Caco-2 (cell line): ENCODE measurements at regions not wholly inside any gene's neighbourhood (a gene's known extent, or its start where the extent isn't known, plus 50 kb on each side); places are given as distances from the start of the nearest gene placed in this dataset.

Experiments used
- BruUV-seq: library from RNA; stranded (reverse); fragments of 400-500 nt; replicated peaks from 2 replicates; lab custom pipeline; 2021; lab: Mats Ljungman, UMichigan
- CTCF ChIA-PET: fragments of 300-600 bp; sonication (Branson Sonifier 250); formaldehyde crosslinking; loops from one replicate; lab custom pipeline; 2022; ENCODE audit warnings: antibody characterized with exemption; lab: Charles Lee
- POLR2A ChIA-PET: fragments of 300-600 bp; sonication (Branson Sonifier 250); formaldehyde crosslinking; loops from one replicate; lab custom pipeline; 2022; ENCODE audit warnings: antibody characterized with exemption; lab: Charles Lee
- DNase-seq, 2 experiments: peaks; one replicate each; pipeline versions ENCODE4 v3.0.0 to v3.0.0-alpha.2; 2020 to 2022
- H3K27me3 ChIP-seq: replicated peaks from 2 replicates; pipeline ENCODE4 v1.6.0; 2011; ENCODE audit warnings: low read length; ENCODE audit not compliant: control insufficient read depth, insufficient read depth
- H3K36me3 ChIP-seq: 2 replicates; pipeline ENCODE4 v1.5.1; 2011; ENCODE audit warnings: low read length; ENCODE audit not compliant: control insufficient read depth, insufficient read depth
- H3K4me1 ChIP-seq: fragments of 250-450 bp; sonication (Bioruptor Pico); 2 replicates; pipeline ENCODE4 v1.5.1; 2020; ENCODE audit warnings: mild to moderate bottlenecking
- H3K4me3 ChIP-seq: 2 replicates; pipeline ENCODE4 v1.5.1; 2011; ENCODE audit warnings: low read depth, mild to moderate bottlenecking, control low read depth, low read length
- H3K9me3 ChIP-seq: fragments of 250-450 bp; sonication (Bioruptor Pico); 2 replicates; pipeline ENCODE4 v1.5.1; 2020; ENCODE audit warnings: mild to moderate bottlenecking, moderate library complexity
- H3K27ac Mint-ChIP-seq: one replicate; pipeline ENCODE4 v1.8.0; 2022; ENCODE audit warnings: mixed read lengths; ENCODE audit not compliant: unreplicated experiment
- H3K27me3 Mint-ChIP-seq: one replicate; pipeline ENCODE4 v1.8.0; 2022; ENCODE audit warnings: mixed read lengths; ENCODE audit not compliant: insufficient read depth, unreplicated experiment
- H3K36me3 Mint-ChIP-seq: one replicate; pipeline ENCODE4 v1.8.0; 2022; ENCODE audit warnings: mild to moderate bottlenecking, mixed read lengths; ENCODE audit not compliant: insufficient read depth, unreplicated experiment
- H3K4me1 Mint-ChIP-seq: one replicate; pipeline ENCODE4 v1.8.0; 2022; ENCODE audit warnings: low read depth, mixed read lengths; ENCODE audit not compliant: unreplicated experiment
- H3K4me3 Mint-ChIP-seq: one replicate; pipeline ENCODE4 v1.8.0; 2022; ENCODE audit warnings: mild to moderate bottlenecking, moderate library complexity, mixed read lengths; ENCODE audit not compliant: unreplicated experiment
- H3K9me3 Mint-ChIP-seq: one replicate; pipeline ENCODE4 v1.8.0; 2022; ENCODE audit warnings: mixed read lengths; ENCODE audit not compliant: unreplicated experiment
- intact Hi-C: fragments of 100-400 bp; cut with micrococcal nuclease; formaldehyde crosslinking; loops from one replicate; pipeline ENCODE4 v1.10.0; 2022; ENCODE audit not compliant: unreplicated experiment
- TF ChIP-seq, protein P1 (sequence below), 2 experiments: fragments of 200-600 bp in 1 of 2; IDR thresholded peaks; 1 replicate in 1 of 2; 2 replicates in 1 of 2; pipeline versions ENCODE4 v1.5.1 to v1.8.0; 2011 to 2022; ENCODE audit warnings: antibody characterized with exemption in 1 of 2, control low read depth in 1 of 2, inconsistent platforms in 1 of 2, low read depth in 1 of 2, low read length in 1 of 2, mild to moderate bottlenecking in 1 of 2, moderate library complexity in 1 of 2; ENCODE audit not compliant: insufficient read depth in 1 of 2, severe bottlenecking in 1 of 2, unreplicated experiment in 1 of 2

DNA sequence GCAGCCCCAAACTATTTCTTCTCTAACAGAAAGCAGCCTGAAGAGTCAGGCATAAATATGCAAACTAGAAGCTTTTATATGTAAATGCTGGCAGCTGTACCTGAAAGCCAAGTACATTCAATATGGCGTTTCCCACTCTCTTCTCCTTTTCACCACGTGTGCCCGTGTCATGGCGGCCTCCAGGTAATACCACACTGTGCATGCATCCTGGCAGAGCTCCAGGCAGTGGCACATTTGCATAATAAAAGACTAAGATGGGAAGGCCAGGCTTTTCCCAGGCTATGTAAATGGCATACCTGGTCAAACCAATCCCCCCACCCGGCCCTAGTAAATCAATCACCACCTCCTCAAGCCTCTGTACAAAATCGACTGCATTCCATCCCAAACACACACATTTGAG, 120.6 kb downstream of the MMUT start:
- Mint-ChIP-seq H3K36me3 (no peaks in the 10 kb centered on the region), H3K27ac (no peak overlapping the region), H3K27me3 (no peaks in the 10 kb centered on the region), H3K4me3 (no peak overlapping the region), H3K9me3 (no peaks in the 10 kb centered on the region), H3K4me1 (peaks cover 6% of the 10 kb centered on the region)
- Histone ChIP-seq H3K4me1 (0 out of 2 replicates have a peak, but pooled peaks cover under 1% of the 10 kb centered on the region), H3K9me3 (peaks cover 5% of the 10 kb centered on the region; the same call in 1 of the 2 replicates), H3K4me3 (no peak overlapping the region), H3K36me3 (no peaks in the 10 kb centered on the region), H3K27me3 (no peaks in the 10 kb centered on the region)
- CTCF ChIA-PET = no interaction called here
- peak; percentile 8 to 33 for DNase-seq
- TF ChIP-seq, protein P1, sequence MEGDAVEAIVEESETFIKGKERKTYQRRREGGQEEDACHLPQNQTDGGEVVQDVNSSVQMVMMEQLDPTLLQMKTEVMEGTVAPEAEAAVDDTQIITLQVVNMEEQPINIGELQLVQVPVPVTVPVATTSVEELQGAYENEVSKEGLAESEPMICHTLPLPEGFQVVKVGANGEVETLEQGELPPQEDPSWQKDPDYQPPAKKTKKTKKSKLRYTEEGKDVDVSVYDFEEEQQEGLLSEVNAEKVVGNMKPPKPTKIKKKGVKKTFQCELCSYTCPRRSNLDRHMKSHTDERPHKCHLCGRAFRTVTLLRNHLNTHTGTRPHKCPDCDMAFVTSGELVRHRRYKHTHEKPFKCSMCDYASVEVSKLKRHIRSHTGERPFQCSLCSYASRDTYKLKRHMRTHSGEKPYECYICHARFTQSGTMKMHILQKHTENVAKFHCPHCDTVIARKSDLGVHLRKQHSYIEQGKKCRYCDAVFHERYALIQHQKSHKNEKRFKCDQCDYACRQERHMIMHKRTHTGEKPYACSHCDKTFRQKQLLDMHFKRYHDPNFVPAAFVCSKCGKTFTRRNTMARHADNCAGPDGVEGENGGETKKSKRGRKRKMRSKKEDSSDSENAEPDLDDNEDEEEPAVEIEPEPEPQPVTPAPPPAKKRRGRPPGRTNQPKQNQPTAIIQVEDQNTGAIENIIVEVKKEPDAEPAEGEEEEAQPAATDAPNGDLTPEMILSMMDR (IDR thresholded peaks at IDR 0.05; ENCODE audit: insufficient read depth in 1 of 2, low read depth in 1 of 2, low read length in 1 of 2, severe bottlenecking in 1 of 2, unreplicated experiment in 1 of 2) = no peak
- no TSS peak for BruUV-seq
- POLR2A ChIA-PET = no interaction called here
- intact Hi-C loops = no loop called here

DNA sequence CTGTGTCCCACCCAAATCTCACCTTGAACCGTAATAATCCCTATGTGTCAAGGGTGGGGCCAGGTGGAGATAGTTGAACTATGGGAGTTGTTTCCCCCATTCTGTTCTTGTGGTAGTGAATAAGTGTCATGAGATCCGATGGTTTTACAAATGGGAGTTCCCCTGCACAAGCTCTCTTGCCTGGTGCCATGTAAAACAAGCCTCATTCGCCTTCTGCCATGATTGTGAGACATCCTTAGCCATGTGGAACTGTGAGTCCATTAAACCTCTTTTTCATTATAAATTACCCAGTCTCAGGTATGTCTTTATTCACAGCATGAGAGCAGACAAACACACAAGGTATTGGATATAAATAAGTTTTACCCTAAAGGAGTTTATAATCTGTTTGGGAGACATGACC, 121.2 kb downstream of the MMUT start:
- H3K9me3 ChIP-seq = peaks cover 5% of the 10 kb centered on the region; the same call in 1 of the 2 replicates
- Mint-ChIP-seq H3K4me1 (peaks cover 10% of the 10 kb centered on the region), H3K27ac (no peak overlapping the region), H3K27me3 (no peaks in the 10 kb centered on the region), H3K4me3 (no peak overlapping the region), H3K36me3 (peaks cover 2% of the 10 kb centered on the region), H3K9me3 (peaks cover 4% of the 10 kb centered on the region)
- no peak for DNase-seq
- ChIA-PET POLR2A (no interaction called here), CTCF (no interaction called here)
- no peaks in the 10 kb centered on the region for H3K27me3 ChIP-seq
- TF ChIP-seq, protein P1 (IDR thresholded peaks at IDR 0.05; ENCODE audit: insufficient read depth in 1 of 2, low read depth in 1 of 2, low read length in 1 of 2, severe bottlenecking in 1 of 2, unreplicated experiment in 1 of 2) = no peak
- H3K4me3 ChIP-seq = no peak overlapping the region
- no TSS peak for BruUV-seq
- intact Hi-C loops = no loop called here
- 0 out of 2 replicates have a peak, but pooled peaks cover 6% of the 10 kb centered on the region for H3K4me1 ChIP-seq
- H3K36me3 ChIP-seq = no peaks in the 10 kb centered on the region

DNA sequence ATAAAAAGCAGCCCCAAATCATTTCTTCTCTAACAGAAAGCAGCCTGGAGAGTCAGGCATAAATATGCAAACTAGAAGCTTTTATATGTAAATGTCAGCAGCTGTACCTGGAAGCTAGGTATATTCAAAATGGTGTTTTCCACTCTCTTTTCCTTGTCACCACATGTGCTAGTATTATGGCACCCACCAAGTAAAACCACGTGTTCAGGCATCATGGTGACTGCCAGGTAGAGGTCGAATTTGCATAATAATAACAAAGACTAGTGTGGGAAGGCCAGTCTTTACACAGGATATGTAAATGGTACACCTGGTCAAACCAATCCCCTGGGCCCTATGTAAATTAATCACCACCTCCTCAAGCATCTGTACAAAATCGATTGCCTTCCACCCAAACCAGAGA, 124.0 kb downstream of the MMUT start:
- H3K4me3 ChIP-seq = no peak overlapping the region
- ChIA-PET POLR2A (no interaction called here), CTCF (no interaction called here)
- H3K4me1 ChIP-seq = peaks cover 12% of the 10 kb centered on the region; the same call in 1 of the 2 replicates
- H3K9me3 ChIP-seq = peaks cover 14% of the 10 kb centered on the region
- TF ChIP-seq, protein P1 (IDR thresholded peaks at IDR 0.05; ENCODE audit: insufficient read depth in 1 of 2, low read depth in 1 of 2, low read length in 1 of 2, severe bottlenecking in 1 of 2, unreplicated experiment in 1 of 2) = no peak
- intact Hi-C loops = loop anchor here (5.0 kb wide), 1 partner anchor 73 kb away; no protein-coding TSS in a partner anchor
- H3K27me3 ChIP-seq = no peaks in the 10 kb centered on the region
- Mint-ChIP-seq H3K4me3 (no peak overlapping the region), H3K27me3 (no peaks in the 10 kb centered on the region), H3K4me1 (peaks cover 17% of the 10 kb centered on the region), H3K27ac (no peak overlapping the region), H3K9me3 (peaks cover 13% of the 10 kb centered on the region), H3K36me3 (peaks cover 6% of the 10 kb centered on the region)
- H3K36me3 ChIP-seq = no peaks in the 10 kb centered on the region
- no peak for DNase-seq
- no TSS peak for BruUV-seq
